Lung (tissue), 1 donor: ENCODE measurements at regions not wholly inside any gene's neighbourhood (a gene's known extent, or its start where the extent isn't known, plus 50 kb on each side); places are given as distances from the start of the nearest gene placed in this dataset. TPM values are rescaled to one million over a fixed set of nuclear protein-coding genes. Genes with fewer than 3 reads are reported as not detected.

Experiments used
- small RNA-seq: library from RNA; depleted of rRNA; stranded (forward); fragments of <200 nt; gene quantifications from one replicate; pipeline ENCODE3, GENCODE V24; 2014; ENCODE audit warnings: low replicate concordance

Small RNA genes in the stretch of these regions (small RNA-seq; reads per million reads assigned to genes)
- not detected for gene RF01848
